ENCODE measurements at regions not wholly inside any gene's neighbourhood (a gene's known extent, or its start where the extent isn't known, plus 50 kb on each side); places are given as distances from the start of the nearest gene placed in this dataset.

DNA sequence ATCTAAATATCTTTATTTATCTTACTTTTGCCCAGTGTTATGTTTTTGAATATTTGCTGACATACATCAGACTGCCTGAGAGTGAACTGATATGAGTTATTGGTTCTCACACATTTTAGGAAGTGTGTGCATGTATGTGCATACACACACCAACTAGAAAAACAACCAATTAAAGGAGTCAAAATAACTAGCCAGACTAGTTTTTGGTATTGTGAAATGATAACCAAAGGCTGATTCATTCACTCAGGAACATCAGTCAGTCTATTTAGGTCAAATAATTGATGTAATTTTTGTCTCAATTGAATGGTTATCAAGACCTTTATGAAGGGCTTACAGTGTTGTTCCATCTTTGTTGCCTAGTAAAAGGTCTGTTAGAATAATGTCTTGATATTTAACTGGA is 369.3 kb upstream of the VRK2 start:
- TF ChIP-seq POLR2AphosphoS5 (IDR thresholded peaks at IDR 0.05; ENCODE audit: borderline replicate concordance, low read depth, low read length) (no peak), EZH2 (IDR thresholded peaks at IDR 0.05) (no peak)
